ENCODE measurements at regions not wholly inside any gene's neighbourhood (a gene's known extent, or its start where the extent isn't known, plus 50 kb on each side); places are given as distances from the start of the nearest gene placed in this dataset.

GRCh38 chr12:19971361-19972280 lies 396.7 kb upstream of the PDE3A start:
- H3K9me3 ChIP-seq: peaks cover 0 to 3% (median 0%) of the 10 kb centered on the region in 12 donors
- H3K36me3 ChIP-seq: no peaks in the 10 kb centered on the region
- TF ChIP-seq CTCF (IDR thresholded peaks at IDR 0.05) (no peak), POLR2A (IDR thresholded peaks at IDR 0.05) (no peak)
- intact Hi-C loops (cut with DNase I): no loop called here
- 69 to 79% (median 73%) methylated on average over 8 of the region's 8 CpGs for WGBS, 4 donors
- no peak for DNase-seq
- peak in 1 of 4 donors; percentile 48 for ATAC-seq
- no peak overlapping the region for H3K4me3 ChIP-seq
- H3K4me1 ChIP-seq: peaks cover 0 to 17% (median 5%) of the 10 kb centered on the region in 12 donors
- H3K27me3 ChIP-seq: no peaks in the 10 kb centered on the region
- no peak overlapping the region for H3K27ac ChIP-seq

DNA sequence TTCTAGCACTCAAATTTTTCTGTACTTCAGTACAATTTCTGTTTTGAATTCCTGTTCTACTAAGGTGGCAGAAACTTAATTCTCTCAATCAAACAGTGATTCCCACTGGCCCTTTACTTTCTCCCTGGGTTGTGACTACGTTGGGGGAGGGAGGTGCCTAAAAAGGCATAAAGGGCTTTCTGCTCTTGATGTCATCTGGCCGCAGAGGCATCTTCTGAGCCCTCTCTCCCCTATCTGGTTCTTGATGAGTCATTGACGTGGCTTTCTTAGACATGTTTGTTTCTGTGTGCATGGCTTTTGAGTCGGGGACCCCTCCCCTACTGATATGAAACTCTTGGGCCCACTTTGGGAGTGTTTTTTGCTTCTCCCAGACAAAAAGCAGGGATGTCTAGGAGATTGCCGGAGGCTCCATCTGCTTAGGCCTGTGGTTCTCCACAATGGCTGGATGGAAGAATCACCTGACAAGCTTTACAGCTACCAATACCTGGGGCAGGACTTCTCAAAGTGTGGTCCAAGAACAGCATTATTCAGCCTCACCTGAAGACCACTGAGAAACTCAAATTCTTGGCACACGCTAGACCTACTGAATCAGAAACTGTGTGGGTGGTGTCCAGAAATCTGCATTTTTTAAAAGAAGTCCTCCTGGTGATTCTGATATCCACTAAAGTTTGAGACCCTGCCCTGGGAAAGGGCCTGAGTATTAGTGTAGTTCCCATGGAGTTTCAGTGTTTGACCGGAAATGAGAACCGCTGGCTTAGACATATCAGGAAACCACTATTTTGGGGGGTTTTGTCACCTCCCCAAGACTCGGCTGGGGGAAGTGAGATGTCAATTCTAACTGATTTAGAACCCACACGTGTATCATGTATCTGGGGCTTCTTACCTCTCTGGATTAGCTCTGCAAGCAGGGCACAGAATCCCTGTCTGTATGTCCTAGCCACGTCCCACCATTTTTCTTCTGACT lies 395.7 kb upstream of the PDE3A start:
- TF ChIP-seq CTCF (IDR thresholded peaks at IDR 0.05) (no peak), POLR2A (IDR thresholded peaks at IDR 0.05) (no peak)
- Histone ChIP-seq H3K36me3 (no peaks in the 10 kb centered on the region), H3K9me3 (no peaks in the 10 kb centered on the region), H3K27me3 (no peaks in the 10 kb centered on the region), H3K27ac (no peak overlapping the region), H3K4me3 (no peak overlapping the region), H3K4me1 (peaks cover 0 to 15% (median 5%) of the 10 kb centered on the region in 12 donors)
- intact Hi-C loops (cut with DNase I): no loop called here
- DNase-seq (no peak), ATAC-seq (no peak)
- WGBS, 4 donors: 79 to 87% (median 84%) methylated on average over 11 of the region's 11 CpGs

GRCh38 chr12:19978193-19978592 lies 390.1 kb upstream of the PDE3A start:
- peak; percentile 66 to 90 (median 78) for ATAC-seq
- TF ChIP-seq CTCF (IDR thresholded peaks at IDR 0.05) (no peak), POLR2A (IDR thresholded peaks at IDR 0.05) (no peak)
- no peaks in the 10 kb centered on the region for H3K36me3 ChIP-seq
- H3K27ac ChIP-seq: no peak overlapping the region
- no peak overlapping the region for H3K4me3 ChIP-seq
- H3K27me3 ChIP-seq: no peaks in the 10 kb centered on the region
- peaks cover 0 to 8% (median 0%) of the 10 kb centered on the region in 12 donors for H3K4me1 ChIP-seq
- intact Hi-C loops (cut with DNase I): no loop called here
- no peak for DNase-seq
- peaks cover 0 to 8% (median 0%) of the 10 kb centered on the region in 12 donors for H3K9me3 ChIP-seq

- DNase-seq: no peak
- 75 to 81% (median 80%) methylated on average over 3 of the region's 3 CpGs for WGBS, 4 donors
- H3K36me3 ChIP-seq: no peaks in the 10 kb centered on the region
- H3K4me1 ChIP-seq: peaks cover 0 to 8% (median 0%) of the 10 kb centered on the region in 12 donors
- no peak overlapping the region for H3K27ac ChIP-seq
- peaks cover 0 to 8% (median 0%) of the 10 kb centered on the region in 12 donors for H3K9me3 ChIP-seq
- no peak overlapping the region for H3K4me3 ChIP-seq
- no peak for TF ChIP-seq POLR2A (IDR thresholded peaks at IDR 0.05)
- TF ChIP-seq CTCF (IDR thresholded peaks at IDR 0.05): no peak
- intact Hi-C loops (cut with DNase I): no loop called here
- H3K27me3 ChIP-seq: no peaks in the 10 kb centered on the region
- peak in 1 of 4 donors; percentile 34 for ATAC-seq
Measured at GRCh38 chr12:19979584-19979983, 388.8 kb upstream of the PDE3A start.

All from heart left ventricle (tissue), 16 donors.